NCI-H2171 treated with DMSO at 0.1 percent for 48 hours (cell line): ENCODE measurements at regions not wholly inside any gene's neighbourhood (a gene's known extent, or its start where the extent isn't known, plus 50 kb on each side); places are given as distances from the start of the nearest gene placed in this dataset.
"Not testable (repeated sequence)": the region's sequence is repeated elsewhere in the genome, so short reads cannot be mapped to it uniquely, and the experiment has no call there.

Experiments
- DNase-seq: peaks from one replicate; lab custom pipeline; 2025; lab: John Stamatoyannopoulos, UW

GRCh38 chr15:95138604-95139270, 907.4 kb downstream of the MCTP2 start:
- no peak for DNase-seq

- DNase-seq, result no peak
Measured at GRCh38 chr15:95141486-95141885, 910.1 kb downstream of the MCTP2 start.

- DNase-seq, result no peak
Measured at GRCh38 chr15:95142531-95142930, 911.2 kb downstream of the MCTP2 start.

- DNase-seq, result no peak
Measured at GRCh38 chr15:95146481-95146880, 915.1 kb downstream of the MCTP2 start.

DNA sequence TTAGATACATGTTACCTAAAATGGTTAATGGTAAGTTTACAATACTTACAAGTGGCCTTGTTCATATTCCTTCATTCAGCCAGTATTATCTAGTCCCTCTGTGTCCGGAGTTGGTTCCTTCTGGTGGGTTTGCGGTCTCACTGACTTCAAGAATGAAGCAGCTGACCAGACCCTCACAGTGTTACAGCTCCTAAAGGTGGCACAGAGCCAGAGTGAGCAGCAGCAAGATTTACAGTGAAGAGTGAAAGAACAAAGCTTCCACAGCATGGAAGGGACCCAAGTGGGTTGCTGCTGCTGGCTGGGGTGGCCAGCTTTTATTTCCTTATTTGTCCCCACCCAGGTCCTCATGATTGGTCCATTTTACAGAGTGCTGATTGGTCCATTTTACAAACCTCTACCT, 916.8 kb downstream of the MCTP2 start:
- no peak for DNase-seq

DNA sequence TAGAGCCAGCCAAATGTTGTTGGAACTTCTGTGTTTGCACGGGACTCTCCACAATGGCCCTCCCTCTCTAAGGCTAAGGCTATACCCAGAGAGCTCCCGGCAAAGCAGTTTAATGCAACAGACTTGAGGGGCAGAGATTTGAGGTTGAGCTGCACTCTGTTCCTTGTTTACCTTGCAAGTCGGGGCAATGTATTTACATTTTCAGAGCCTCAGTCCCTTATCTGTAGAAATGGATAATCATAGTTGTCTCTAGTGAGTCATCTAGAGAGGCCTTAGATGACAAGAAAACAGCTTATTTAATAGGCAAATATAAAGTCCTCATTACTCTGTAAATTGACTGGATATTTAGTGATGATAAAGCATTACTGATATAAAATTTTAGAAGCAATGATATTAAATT, 917.7 kb downstream of the MCTP2 start:
- DNase-seq, result no peak

DNA sequence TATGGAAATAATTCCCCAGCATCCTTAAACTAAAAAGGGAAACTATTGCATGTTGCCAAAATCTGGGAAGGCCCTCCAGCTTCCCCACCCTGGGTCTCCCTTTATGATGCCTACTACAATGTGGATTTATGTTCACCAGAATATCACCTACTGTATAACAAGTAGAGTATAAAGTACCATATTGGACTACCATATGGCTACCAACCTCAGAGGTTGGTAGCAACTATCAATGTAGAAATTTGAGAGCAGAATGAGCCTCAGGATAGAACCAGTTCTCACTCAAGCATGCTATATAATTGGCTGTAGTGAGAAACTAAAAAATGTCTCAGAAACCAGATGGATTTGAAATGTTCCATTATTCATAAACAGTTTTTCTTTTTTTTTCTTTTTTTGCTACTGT, 918.4 kb downstream of the MCTP2 start:
- no peak for DNase-seq

DNA sequence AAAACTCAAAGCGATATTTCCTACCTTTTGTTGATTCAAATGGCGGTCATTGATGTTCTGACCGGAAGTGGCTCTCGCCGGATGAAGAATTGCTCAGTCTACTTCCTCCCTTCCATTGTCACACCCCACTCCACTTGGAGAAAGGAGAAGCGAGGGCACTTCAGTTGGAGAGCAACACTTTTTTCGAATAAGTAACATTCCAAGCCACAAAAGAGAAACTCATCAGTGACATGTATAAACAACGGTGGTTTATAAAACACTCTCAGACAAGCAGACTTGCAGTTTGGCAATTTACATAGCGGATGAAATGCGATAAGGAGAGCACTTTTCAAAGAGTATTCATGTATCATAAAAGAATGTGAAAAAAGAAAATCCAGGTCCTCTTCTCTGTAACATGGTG, 919.1 kb downstream of the MCTP2 start:
- DNase-seq, result no peak

DNA sequence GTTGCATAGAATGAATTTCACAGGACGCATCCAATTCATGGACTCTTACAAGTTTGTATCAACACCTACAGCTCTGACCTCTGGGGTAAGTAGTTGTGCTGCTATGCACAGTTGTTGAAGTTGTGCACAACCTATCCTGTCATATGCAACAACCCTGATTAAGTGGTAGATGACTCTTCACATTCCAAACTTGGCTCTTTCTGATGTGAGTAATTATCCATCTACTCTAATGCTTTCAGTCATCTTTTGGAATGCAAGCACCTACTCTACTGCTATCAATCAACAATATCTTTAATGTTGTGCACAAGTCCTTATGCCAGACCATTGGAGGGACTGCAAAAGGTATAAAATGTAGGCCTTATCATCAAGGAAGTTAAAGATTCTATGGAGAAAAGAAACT, 921.4 kb downstream of the MCTP2 start:
- DNase-seq, result no peak

DNA sequence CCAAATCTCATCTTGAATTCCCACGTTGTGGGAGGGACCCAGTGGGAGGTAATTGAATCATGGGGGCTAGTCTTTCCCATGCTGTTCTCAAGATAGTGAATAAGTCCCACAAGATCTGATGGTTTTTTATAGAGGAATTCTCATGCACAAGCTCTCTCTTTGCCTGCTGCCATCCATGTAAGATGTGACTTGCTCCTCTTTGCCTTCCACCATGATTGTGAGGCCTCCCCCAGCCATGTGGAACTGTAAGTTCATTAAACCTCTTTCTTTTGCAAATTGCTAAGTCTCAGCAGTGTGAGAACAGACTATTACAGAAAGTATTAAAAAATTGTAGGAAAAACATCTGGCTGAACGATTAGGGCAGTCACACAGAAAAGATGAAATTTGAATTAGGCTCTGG, 921.8 kb downstream of the MCTP2 start:
- DNase-seq, result not testable (repeated sequence)

DNA sequence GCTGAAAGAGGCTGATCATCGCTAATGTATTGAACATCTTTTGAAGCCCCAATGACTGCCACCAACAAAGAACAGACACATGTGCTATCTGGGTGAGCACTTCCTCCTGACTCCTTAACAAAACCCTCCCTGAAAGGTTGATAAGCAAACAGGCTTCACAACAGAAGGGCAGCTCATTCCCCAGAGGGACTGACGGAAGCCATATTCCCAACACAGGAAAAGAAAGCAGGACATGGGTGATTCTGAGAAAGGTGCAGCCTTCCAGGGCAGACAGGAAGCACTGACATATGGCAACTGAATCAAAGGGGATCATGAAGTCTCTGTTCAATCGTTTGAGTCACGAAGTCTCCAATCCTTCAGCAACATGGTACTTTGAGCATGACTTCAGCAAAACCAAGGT, 929.0 kb downstream of the MCTP2 start:
- no peak for DNase-seq

GRCh38 chr15:95162069-95162468, 930.7 kb downstream of the MCTP2 start:
- DNase-seq, result no peak

DNA sequence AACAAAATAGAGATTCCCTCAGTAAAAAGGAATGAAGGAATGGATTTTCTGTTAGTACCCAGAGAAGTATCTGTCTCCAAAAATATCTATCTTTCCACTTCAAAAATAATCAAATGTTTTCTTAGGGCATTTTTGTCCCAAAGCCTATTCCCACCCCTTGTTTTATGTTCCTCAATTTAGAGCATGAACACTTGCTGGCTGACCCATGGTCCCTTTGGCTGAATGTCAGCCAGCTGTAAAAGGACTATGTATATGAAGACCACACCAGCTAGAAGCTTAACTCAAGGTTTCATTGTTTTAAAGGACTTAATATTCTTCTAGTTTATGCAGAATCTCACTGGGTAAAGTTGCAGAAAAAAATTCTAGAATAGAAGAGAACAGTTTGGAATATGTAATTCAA, 931.2 kb downstream of the MCTP2 start:
- no peak for DNase-seq

- no peak for DNase-seq
Measured at GRCh38 chr15:95162967-95163531, 931.7 kb downstream of the MCTP2 start.

DNA sequence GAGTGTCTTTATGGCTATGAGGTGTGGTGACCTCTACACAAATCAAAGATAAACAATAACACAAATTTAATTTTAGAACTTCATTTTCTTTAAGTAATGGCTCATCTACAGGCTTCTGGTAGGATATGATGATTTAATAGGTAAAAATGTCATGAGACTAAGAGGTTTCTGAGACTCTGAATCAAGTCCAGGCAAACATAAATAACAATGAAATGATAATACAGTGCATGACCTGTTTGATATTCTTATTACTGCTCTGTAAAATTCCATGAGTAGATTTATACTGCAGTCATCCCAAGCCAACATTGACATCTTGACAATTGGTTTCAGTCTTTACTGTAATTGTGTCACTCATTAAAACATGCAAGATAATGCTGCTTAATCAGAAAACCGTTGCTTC, 936.8 kb downstream of the MCTP2 start:
- DNase-seq, result no peak

- DNase-seq, result no peak
Measured at GRCh38 chr15:95168951-95169431, 937.6 kb downstream of the MCTP2 start.

DNA sequence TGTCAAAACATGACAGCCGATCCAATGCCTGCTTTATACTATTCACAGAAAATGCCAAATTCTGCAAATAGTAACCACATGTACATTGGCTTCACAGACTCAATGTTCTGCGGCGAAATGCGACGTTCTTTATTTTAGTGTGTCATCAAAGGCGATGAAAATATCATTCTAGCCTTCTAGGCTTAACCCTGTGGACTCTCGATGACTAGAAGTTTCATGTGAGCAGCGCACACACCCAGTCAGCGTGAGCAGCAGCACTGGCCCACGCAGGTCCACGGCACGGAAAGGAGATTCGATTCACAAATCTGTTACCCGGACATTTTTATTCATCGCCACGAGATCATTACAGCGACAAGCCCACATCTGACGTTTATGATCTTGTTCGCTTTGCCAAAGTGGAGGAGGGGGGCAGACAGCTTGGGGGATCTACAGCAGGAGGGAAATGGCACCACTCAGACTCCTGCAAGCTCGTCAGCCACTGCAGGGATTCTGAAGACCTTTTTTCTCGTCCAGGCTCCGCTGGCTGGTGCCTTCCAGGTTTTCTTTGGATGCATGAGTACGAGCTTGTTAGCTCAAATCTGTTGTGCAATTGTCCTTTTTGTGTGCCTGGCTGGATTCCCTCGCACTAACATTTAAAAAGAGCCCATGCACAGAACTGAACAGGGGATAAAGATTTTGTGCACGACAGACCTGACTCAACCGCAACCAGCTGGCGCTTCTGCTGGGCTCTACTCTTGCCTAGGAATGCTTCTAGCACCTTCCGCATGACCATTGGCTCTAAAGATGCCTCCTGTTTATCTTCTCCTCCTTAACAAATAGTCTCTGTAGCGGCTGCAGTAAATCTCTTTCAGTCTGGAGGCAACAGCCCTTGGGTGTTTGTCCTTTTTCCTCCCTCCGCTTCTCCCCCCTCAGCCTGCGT, 938.4 kb downstream of the MCTP2 start:
- DNase-seq, result no peak

GRCh38 chr15:95170561-95171380, 939.4 kb downstream of the MCTP2 start:
- DNase-seq, result no peak

GRCh38 chr15:95171564-95171963, 940.2 kb downstream of the MCTP2 start:
- no peak for DNase-seq

DNA sequence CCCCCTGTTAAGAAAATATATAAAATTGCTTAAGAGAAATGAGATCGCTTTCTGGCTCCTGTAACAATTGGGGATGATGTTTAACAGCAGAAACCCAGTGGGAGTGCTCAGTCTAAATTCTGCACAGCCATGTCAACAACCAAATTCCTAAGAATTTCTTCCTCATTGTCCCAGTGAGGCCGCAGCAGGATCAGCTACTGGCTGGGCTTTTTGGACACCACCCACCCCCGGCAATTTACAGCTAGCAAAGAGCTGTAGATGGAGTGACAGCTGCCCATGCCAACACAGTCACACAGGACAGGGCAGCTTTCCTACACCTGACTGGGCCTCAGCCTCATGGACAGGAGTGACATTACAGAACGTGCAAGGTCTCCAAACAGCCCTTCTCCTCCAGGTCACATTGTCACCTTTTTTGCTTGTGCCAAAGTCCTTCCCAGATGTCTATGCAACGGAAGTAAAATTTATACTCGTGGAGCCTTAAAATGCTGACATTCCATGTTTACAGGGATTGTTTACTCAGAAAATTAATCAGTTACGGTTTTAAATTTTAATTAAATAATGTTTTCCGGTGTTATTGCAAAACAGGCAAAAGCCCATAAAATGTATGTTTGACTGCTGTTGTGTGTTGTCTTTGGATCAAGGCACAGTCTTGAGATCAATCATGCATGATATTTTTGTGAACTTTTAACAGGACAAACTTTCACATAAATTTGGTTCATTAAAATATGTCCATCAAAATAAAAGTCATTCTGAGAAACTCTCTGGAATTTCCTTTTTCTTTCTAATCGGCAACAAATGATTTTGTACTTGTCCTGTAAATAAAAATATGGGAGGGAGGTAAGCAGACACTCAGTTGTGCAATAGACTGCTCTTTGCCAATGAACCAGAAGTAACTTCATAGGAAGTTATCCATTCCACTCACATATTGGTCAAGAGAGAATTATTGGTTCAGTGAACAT, 943.2 kb downstream of the MCTP2 start:
- no peak for DNase-seq
